H54 (cell line): ENCODE measurements at regions not wholly inside any gene's neighbourhood (a gene's known extent, or its start where the extent isn't known, plus 50 kb on each side); places are given as distances from the start of the nearest gene placed in this dataset.

Experiments used
- DNase-seq: peaks from one replicate; pipeline ENCODE4 v3.0.0; 2011; ENCODE audit warnings: low spot score, mixed read lengths; ENCODE audit not compliant: insufficient read length
- FAIRE-seq: peaks from 3 replicates; lab custom pipeline; 2011; peaks lifted over from hg19 to GRCh38; lab: Jason Lieb, UNC
- POLR2A ChIP-seq: IDR thresholded peaks from 2 replicates; pipeline ENCODE4 v1.6.1; 2011; ENCODE audit warnings: low read depth, mild to moderate bottlenecking, low read length

- no peak for FAIRE-seq
- no peak for TF ChIP-seq POLR2A
- no peak for DNase-seq
These were observed 890.5 kb downstream of the BRD1 start for GRCh38 chr22:48937032-48937639.

- DNase-seq: no peak
- TF ChIP-seq POLR2A: no peak
- FAIRE-seq: no peak
These were observed 891.3 kb downstream of the BRD1 start for GRCh38 chr22:48936391-48936790.

- FAIRE-seq (no peak), DNase-seq (no peak)
- no peak for TF ChIP-seq POLR2A
These were observed 893.2 kb downstream of the BRD1 start for GRCh38 chr22:48934446-48934845.

- DNase-seq (no peak), FAIRE-seq (no peak)
- no peak for TF ChIP-seq POLR2A
These were observed 896.2 kb downstream of the BRD1 start for GRCh38 chr22:48931452-48931851.

GRCh38 chr22:48929276-48929790 lies 898.3 kb downstream of the BRD1 start:
- DNase-seq (no peak), FAIRE-seq (no peak)
- TF ChIP-seq POLR2A: no peak

GRCh38 chr22:48927591-48927990 lies 900.1 kb downstream of the BRD1 start:
- DNase-seq (no peak), FAIRE-seq (no peak)
- no peak for TF ChIP-seq POLR2A

- TF ChIP-seq POLR2A: no peak
- FAIRE-seq (no peak), DNase-seq (no peak)
These were observed 901.0 kb downstream of the BRD1 start for GRCh38 chr22:48926643-48927042.

- TF ChIP-seq POLR2A: no peak
- DNase-seq: no peak
- FAIRE-seq: no peak
These were observed 901.5 kb downstream of the BRD1 start for GRCh38 chr22:48926136-48926535.

- no peak for FAIRE-seq
These were observed 902.2 kb downstream of the BRD1 start for GRCh38 chr22:48925450-48925849.

GRCh38 chr22:48923996-48924395 lies 903.7 kb downstream of the BRD1 start:
- no peak for TF ChIP-seq POLR2A
- no peak for DNase-seq
- FAIRE-seq: no peak

More at GRCh38 chr22:48925450-48925849, 902.2 kb downstream of the BRD1 start:
- no peak for DNase-seq
- no peak for TF ChIP-seq POLR2A

GRCh38 chr22:48923165-48923865 lies 904.4 kb downstream of the BRD1 start:
- DNase-seq (no peak), FAIRE-seq (no peak)
- TF ChIP-seq POLR2A: no peak

- no peak for TF ChIP-seq POLR2A
- FAIRE-seq (no peak), DNase-seq (no peak)
These were observed 906.2 kb downstream of the BRD1 start for GRCh38 chr22:48921411-48921903.

- FAIRE-seq (no peak), DNase-seq (no peak)
- no peak for TF ChIP-seq POLR2A
These were observed 906.9 kb downstream of the BRD1 start for GRCh38 chr22:48920776-48921241.

- DNase-seq (no peak), FAIRE-seq (no peak)
- no peak for TF ChIP-seq POLR2A
These were observed 907.7 kb downstream of the BRD1 start for GRCh38 chr22:48919851-48920589.
